ENCODE measurements at regions not wholly inside any gene's neighbourhood (a gene's known extent, or its start where the extent isn't known, plus 50 kb on each side); places are given as distances from the start of the nearest gene placed in this dataset.

- Mint-ChIP-seq H3K4me1 (no peaks in the 10 kb centered on the region), H3K36me3 (ENCODE audit: low read depth) (peaks cover 9% of the 10 kb centered on the region), H3K27me3 (ENCODE audit: low read depth, poor library complexity) (peaks cover 5% of the 10 kb centered on the region), H3K9me3 (peaks cover 100% of the 10 kb centered on the region), H3K27ac (no peak overlapping the region), H3K4me3 (no peak overlapping the region)
- DNase-seq, result no peak
- no peak for TF ChIP-seq CTCF (IDR thresholded peaks at IDR 0.05)
Observed at GRCh38 chr7:63067897-63068585, 930.6 kb upstream of the ZNF722 start.

GRCh38 chr7:63070696-63071095 is 928.0 kb upstream of the ZNF722 start:
- H3K27me3 Mint-ChIP-seq (ENCODE audit: low read depth, poor library complexity), result peaks cover 5% of the 10 kb centered on the region
- H3K4me3 Mint-ChIP-seq, result no peak overlapping the region
- peaks cover 9% of the 10 kb centered on the region for H3K36me3 Mint-ChIP-seq (ENCODE audit: low read depth)
- no peak overlapping the region for H3K27ac Mint-ChIP-seq
- H3K9me3 Mint-ChIP-seq, result peaks cover 100% of the 10 kb centered on the region
- no peaks in the 10 kb centered on the region for H3K4me1 Mint-ChIP-seq
- DNase-seq, result no peak
- no peak for TF ChIP-seq CTCF (IDR thresholded peaks at IDR 0.05)

- Mint-ChIP-seq H3K4me3 (no peak overlapping the region), H3K27me3 (ENCODE audit: low read depth, poor library complexity) (peaks cover 5% of the 10 kb centered on the region), H3K4me1 (no peaks in the 10 kb centered on the region), H3K36me3 (ENCODE audit: low read depth) (peaks cover 4% of the 10 kb centered on the region), H3K9me3 (peaks cover 100% of the 10 kb centered on the region), H3K27ac (no peak overlapping the region)
- no peak for DNase-seq
- TF ChIP-seq CTCF (IDR thresholded peaks at IDR 0.05), result no peak
Observed at GRCh38 chr7:63071396-63071795, 927.3 kb upstream of the ZNF722 start.

- peaks cover 100% of the 10 kb centered on the region for H3K9me3 Mint-ChIP-seq
- no peak for DNase-seq
- H3K36me3 Mint-ChIP-seq (ENCODE audit: low read depth), result peaks cover 4% of the 10 kb centered on the region
- no peak overlapping the region for H3K4me3 Mint-ChIP-seq
- no peak for TF ChIP-seq CTCF (IDR thresholded peaks at IDR 0.05)
- H3K27me3 Mint-ChIP-seq (ENCODE audit: low read depth, poor library complexity), result peaks cover 5% of the 10 kb centered on the region
- H3K27ac Mint-ChIP-seq, result no peak overlapping the region
- H3K4me1 Mint-ChIP-seq, result no peaks in the 10 kb centered on the region
Observed at GRCh38 chr7:63071920-63072319, 926.7 kb upstream of the ZNF722 start.

GRCh38 chr7:63072806-63073205 is 925.8 kb upstream of the ZNF722 start:
- Mint-ChIP-seq H3K27ac (no peak overlapping the region), H3K9me3 (peaks cover 100% of the 10 kb centered on the region), H3K4me3 (no peak overlapping the region), H3K36me3 (ENCODE audit: low read depth) (peaks cover 4% of the 10 kb centered on the region), H3K4me1 (no peaks in the 10 kb centered on the region), H3K27me3 (ENCODE audit: low read depth, poor library complexity) (peaks cover 5% of the 10 kb centered on the region)
- DNase-seq, result no peak
- no peak for TF ChIP-seq CTCF (IDR thresholded peaks at IDR 0.05)

- no peak for TF ChIP-seq CTCF (IDR thresholded peaks at IDR 0.05)
- no peak for DNase-seq
- no peak overlapping the region for H3K27ac Mint-ChIP-seq
- H3K36me3 Mint-ChIP-seq (ENCODE audit: low read depth), result peaks cover 4% of the 10 kb centered on the region
- H3K4me1 Mint-ChIP-seq, result no peaks in the 10 kb centered on the region
- peaks cover 100% of the 10 kb centered on the region for H3K9me3 Mint-ChIP-seq
- H3K27me3 Mint-ChIP-seq (ENCODE audit: low read depth, poor library complexity), result peaks cover 5% of the 10 kb centered on the region
- H3K4me3 Mint-ChIP-seq, result no peak overlapping the region
Observed at GRCh38 chr7:63073286-63073685, 925.4 kb upstream of the ZNF722 start.
